Smooth muscle cell (in vitro differentiated cells): ENCODE measurements at regions not wholly inside any gene's neighbourhood (a gene's known extent, or its start where the extent isn't known, plus 50 kb on each side); places are given as distances from the start of the nearest gene placed in this dataset.

Experiments used
- DNase-seq: peaks from one replicate; lab custom pipeline; 2025; ENCODE audit not compliant: unreplicated experiment; lab: John Stamatoyannopoulos, UW
- H2AFZ ChIP-seq: fragments of 200-600 bp; sonication (generic); 2 replicates; pipeline ENCODE4 v1.6.0; 2016; ENCODE audit warnings: antibody characterized with exemption, low read depth, mild to moderate bottlenecking
- H3F3A ChIP-seq: fragments of 200-600 bp; sonication (generic); 2 replicates; pipeline ENCODE4 v1.6.0; 2017; ENCODE audit warnings: antibody characterized with exemption, low read depth
- H3K27ac ChIP-seq: fragments of 200-600 bp; sonication (generic); 2 replicates; pipeline ENCODE4 v1.5.1; 2016; ENCODE audit warnings: low read depth, mild to moderate bottlenecking
- H3K27me3 ChIP-seq: fragments of 200-600 bp; sonication (generic); 2 replicates; pipeline ENCODE4 v1.6.1; 2016; ENCODE audit warnings: low read depth, mild to moderate bottlenecking
- H3K36me3 ChIP-seq: fragments of 200-600 bp; sonication (generic); 2 replicates; pipeline ENCODE4 v1.5.1; 2016; ENCODE audit warnings: low read depth
- H3K4me1 ChIP-seq: fragments of 200-600 bp; sonication (generic); 2 replicates; pipeline ENCODE4 v1.5.1; 2016; ENCODE audit warnings: low read depth
- H3K4me2 ChIP-seq: fragments of 200-600 bp; sonication (generic); 2 replicates; pipeline ENCODE4 v1.6.0; 2016; ENCODE audit warnings: mild to moderate bottlenecking
- H3K4me3 ChIP-seq: fragments of 200-600 bp; sonication (generic); 2 replicates; pipeline ENCODE4 v1.5.1; 2016; ENCODE audit warnings: mild to moderate bottlenecking
- H3K79me2 ChIP-seq: fragments of 200-600 bp; sonication (generic); 2 replicates; pipeline ENCODE4 v1.6.0; 2016; ENCODE audit warnings: low read depth, mild to moderate bottlenecking
- H3K9ac ChIP-seq: fragments of 200-600 bp; sonication (generic); 2 replicates; pipeline ENCODE4 v1.6.0; 2016; ENCODE audit warnings: low read depth
- H3K9me3 ChIP-seq: fragments of 200-600 bp; sonication (generic); replicated peaks from 2 replicates; pipeline ENCODE4 v1.5.1; 2016; ENCODE audit warnings: low read depth
- H4K20me1 ChIP-seq: fragments of 200-600 bp; sonication (generic); 2 replicates; pipeline ENCODE4 v1.6.0; 2016; ENCODE audit warnings: low read depth
- CTCF ChIP-seq: fragments of 200-600 bp; sonication (generic); IDR thresholded peaks from 2 replicates; pipeline ENCODE4 v1.5.1; 2017; ENCODE audit warnings: borderline replicate concordance, mild to moderate bottlenecking, antibody characterized with exemption; ENCODE audit not compliant: insufficient read depth, poor library complexity, severe bottlenecking
- WGBS: methylation state at CpG from one replicate; pipeline ENCODE4 v1.1.7; 2016; ENCODE audit warnings: low lambda C conversion rate; 5-methylcytosine and 5-hydroxymethylcytosine counted together

- no peak overlapping the region for H3K4me3 ChIP-seq
- peaks cover 5% of the 10 kb centered on the region for H4K20me1 ChIP-seq
- no peak overlapping the region for H2AFZ ChIP-seq
- TF ChIP-seq CTCF = no peak
- H3K27ac ChIP-seq = peak overlapping the region; percentile 84
- H3K4me1 ChIP-seq = peaks cover 12% of the 10 kb centered on the region
- no peak for DNase-seq
- peaks cover 38% of the 10 kb centered on the region for H3F3A ChIP-seq
- WGBS = 89% methylated on average over 5 of the region's 5 CpGs
- H3K36me3 ChIP-seq = no peaks in the 10 kb centered on the region
- H3K79me2 ChIP-seq = peaks cover 4% of the 10 kb centered on the region
- peak overlapping the region; percentile 64 for H3K9ac ChIP-seq
- peak overlapping the region; percentile 28 for H3K4me2 ChIP-seq
- H3K9me3 ChIP-seq = no peaks in the 10 kb centered on the region
- H3K27me3 ChIP-seq = no peaks in the 10 kb centered on the region
Measured at GRCh38 chr16:85363427-85363826, 249.7 kb upstream of the GSE1 start.

- no peak overlapping the region for H2AFZ ChIP-seq
- no peak for TF ChIP-seq CTCF
- peak overlapping the region; percentile 43 for H3K9ac ChIP-seq
- peaks cover 12% of the 10 kb centered on the region for H3K4me1 ChIP-seq
- H3K4me3 ChIP-seq = no peak overlapping the region
- H3K4me2 ChIP-seq = peak overlapping the region; percentile 28
- H3K27ac ChIP-seq = peak overlapping the region; percentile 84
- H3K9me3 ChIP-seq = no peaks in the 10 kb centered on the region
- peaks cover 38% of the 10 kb centered on the region for H3F3A ChIP-seq
- H3K36me3 ChIP-seq = no peaks in the 10 kb centered on the region
- H3K27me3 ChIP-seq = no peaks in the 10 kb centered on the region
- H3K79me2 ChIP-seq = peaks cover 4% of the 10 kb centered on the region
- no peak for DNase-seq
- peaks cover 3% of the 10 kb centered on the region for H4K20me1 ChIP-seq
- 41% methylated on average over 10 of the region's 10 CpGs for WGBS
Measured at GRCh38 chr16:85363881-85364280, 249.2 kb upstream of the GSE1 start.

GRCh38 chr16:85364323-85365040 lies 248.6 kb upstream of the GSE1 start:
- peak overlapping the region; percentile 84 for H3K27ac ChIP-seq
- WGBS = 76% methylated on average over 21 of the region's 21 CpGs
- no peak for DNase-seq
- H3K36me3 ChIP-seq = no peaks in the 10 kb centered on the region
- H2AFZ ChIP-seq = no peak overlapping the region
- H3K9me3 ChIP-seq = no peaks in the 10 kb centered on the region
- peaks cover 12% of the 10 kb centered on the region for H3K4me1 ChIP-seq
- peak overlapping the region; percentile 43 for H3K9ac ChIP-seq
- H3K79me2 ChIP-seq = peaks cover 4% of the 10 kb centered on the region
- H3F3A ChIP-seq = peaks cover 38% of the 10 kb centered on the region
- no peaks in the 10 kb centered on the region for H3K27me3 ChIP-seq
- no peaks in the 10 kb centered on the region for H4K20me1 ChIP-seq
- no peak overlapping the region for H3K4me2 ChIP-seq
- TF ChIP-seq CTCF = no peak
- no peak overlapping the region for H3K4me3 ChIP-seq

- peak overlapping the region; percentile 84 for H3K27ac ChIP-seq
- TF ChIP-seq CTCF = no peak
- no peaks in the 10 kb centered on the region for H3K36me3 ChIP-seq
Measured at GRCh38 chr16:85365120-85365519, 248.0 kb upstream of the GSE1 start.

More at GRCh38 chr16:85365120-85365519, 248.0 kb upstream of the GSE1 start:
- H3K79me2 ChIP-seq = peaks cover 4% of the 10 kb centered on the region
- WGBS = 68% methylated on average over 11 of the region's 11 CpGs
- no peak overlapping the region for H2AFZ ChIP-seq
- H3F3A ChIP-seq = peaks cover 38% of the 10 kb centered on the region
- H3K4me2 ChIP-seq = no peak overlapping the region
- H4K20me1 ChIP-seq = no peaks in the 10 kb centered on the region
- DNase-seq = no peak
- no peak overlapping the region for H3K4me3 ChIP-seq
- H3K4me1 ChIP-seq = peaks cover 12% of the 10 kb centered on the region
- H3K9ac ChIP-seq = no peak overlapping the region
- H3K9me3 ChIP-seq = no peaks in the 10 kb centered on the region
- H3K27me3 ChIP-seq = no peaks in the 10 kb centered on the region
